ENCODE measurements at regions not wholly inside any gene's neighbourhood (a gene's known extent, or its start where the extent isn't known, plus 50 kb on each side); places are given as distances from the start of the nearest gene placed in this dataset.

- H3K4me1 ChIP-seq (replicated peaks): no peaks in the 10 kb centered on the region
- TF ChIP-seq POLR2A (IDR thresholded peaks at IDR 0.05) (no peak), POLR2AphosphoS5 (IDR thresholded peaks at IDR 0.05) (no peak), CTCF (IDR thresholded peaks at IDR 0.05) (no peak)
- intact Hi-C loops (cut with DNase I): no loop called here
- H3K36me3 ChIP-seq: no peaks in the 10 kb centered on the region
- DNase-seq (ENCODE audit: low spot score): no peak
- no peak overlapping the region for H3K27ac ChIP-seq
- no peak overlapping the region for H3K4me3 ChIP-seq
- H3K27me3 ChIP-seq (replicated peaks; ENCODE audit: insufficient read depth): no peaks in the 10 kb centered on the region
- H3K9me3 ChIP-seq: no peaks in the 10 kb centered on the region
- WGBS: 93% methylated on average over 8 of the region's 8 CpGs
Observed at GRCh38 chr4:152072001-152072485, 311.2 kb upstream of the GATB start.

- no peak for DNase-seq (ENCODE audit: low spot score)
- TF ChIP-seq CTCF (IDR thresholded peaks at IDR 0.05): no peak
- TF ChIP-seq POLR2A (IDR thresholded peaks at IDR 0.05): no peak
- TF ChIP-seq POLR2AphosphoS5 (IDR thresholded peaks at IDR 0.05): no peak
Observed at GRCh38 chr4:152070854-152071253, 310.0 kb upstream of the GATB start.

GRCh38 chr4:152068866-152069265 is 308.1 kb upstream of the GATB start:
- Histone ChIP-seq H3K4me1 (replicated peaks) (no peaks in the 10 kb centered on the region), H3K4me3 (no peak overlapping the region), H3K36me3 (no peaks in the 10 kb centered on the region), H3K27ac (no peak overlapping the region), H3K27me3 (replicated peaks; ENCODE audit: insufficient read depth) (no peaks in the 10 kb centered on the region), H3K9me3 (no peaks in the 10 kb centered on the region)
- WGBS: 79% methylated on average over 3 of the region's 3 CpGs
- TF ChIP-seq CTCF (IDR thresholded peaks at IDR 0.05) (no peak), POLR2AphosphoS5 (IDR thresholded peaks at IDR 0.05) (no peak)
- no peak for DNase-seq (ENCODE audit: low spot score)
- intact Hi-C loops (cut with DNase I): no loop called here

More at GRCh38 chr4:152070854-152071253, 310.0 kb upstream of the GATB start:
- Histone ChIP-seq H3K36me3 (no peaks in the 10 kb centered on the region), H3K4me3 (no peak overlapping the region), H3K27ac (no peak overlapping the region), H3K9me3 (no peaks in the 10 kb centered on the region), H3K4me1 (replicated peaks) (no peaks in the 10 kb centered on the region), H3K27me3 (replicated peaks; ENCODE audit: insufficient read depth) (no peaks in the 10 kb centered on the region)
- 95% methylated on average over 6 of the region's 6 CpGs for WGBS
- intact Hi-C loops (cut with DNase I): no loop called here

- no peak overlapping the region for H3K27ac ChIP-seq
- TF ChIP-seq POLR2A (IDR thresholded peaks at IDR 0.05) (no peak), POLR2AphosphoS5 (IDR thresholded peaks at IDR 0.05) (no peak), CTCF (IDR thresholded peaks at IDR 0.05) (no peak)
- no peak for DNase-seq (ENCODE audit: low spot score)
- H3K27me3 ChIP-seq (replicated peaks; ENCODE audit: insufficient read depth): no peaks in the 10 kb centered on the region
- no peaks in the 10 kb centered on the region for H3K4me1 ChIP-seq (replicated peaks)
- no peaks in the 10 kb centered on the region for H3K36me3 ChIP-seq
- H3K4me3 ChIP-seq: no peak overlapping the region
- intact Hi-C loops (cut with DNase I): no loop called here
- no peaks in the 10 kb centered on the region for H3K9me3 ChIP-seq
- WGBS: 88% methylated on average over 2 of the region's 2 CpGs
Observed at GRCh38 chr4:152065545-152065944, 304.7 kb upstream of the GATB start.

- no peaks in the 10 kb centered on the region for H3K9me3 ChIP-seq
- H3K27ac ChIP-seq: no peak overlapping the region
- 89% methylated on average over 1 of the region's 1 CpG for WGBS
- H3K36me3 ChIP-seq: no peaks in the 10 kb centered on the region
- H3K4me1 ChIP-seq (replicated peaks): no peaks in the 10 kb centered on the region
- H3K4me3 ChIP-seq: no peak overlapping the region
- intact Hi-C loops (cut with DNase I): no loop called here
- H3K27me3 ChIP-seq (replicated peaks; ENCODE audit: insufficient read depth): no peaks in the 10 kb centered on the region
- no peak for TF ChIP-seq POLR2A (IDR thresholded peaks at IDR 0.05)
- no peak for TF ChIP-seq CTCF (IDR thresholded peaks at IDR 0.05)
- no peak for DNase-seq (ENCODE audit: low spot score)
Observed at GRCh38 chr4:152064753-152065152, 303.9 kb upstream of the GATB start.
